Smooth muscle cell (in vitro differentiated cells): ENCODE measurements at regions not wholly inside any gene's neighbourhood (a gene's known extent, or its start where the extent isn't known, plus 50 kb on each side); places are given as distances from the start of the nearest gene placed in this dataset.

Experiments used
- DNase-seq: peaks from one replicate; lab custom pipeline; 2025; ENCODE audit not compliant: unreplicated experiment; lab: John Stamatoyannopoulos, UW
- H2AFZ ChIP-seq: fragments of 200-600 bp; sonication (generic); 2 replicates; pipeline ENCODE4 v1.6.0; 2016; ENCODE audit warnings: antibody characterized with exemption, low read depth, mild to moderate bottlenecking
- H3F3A ChIP-seq: fragments of 200-600 bp; sonication (generic); 2 replicates; pipeline ENCODE4 v1.6.0; 2017; ENCODE audit warnings: antibody characterized with exemption, low read depth
- H3K27ac ChIP-seq: fragments of 200-600 bp; sonication (generic); 2 replicates; pipeline ENCODE4 v1.5.1; 2016; ENCODE audit warnings: low read depth, mild to moderate bottlenecking
- H3K27me3 ChIP-seq: fragments of 200-600 bp; sonication (generic); 2 replicates; pipeline ENCODE4 v1.6.1; 2016; ENCODE audit warnings: low read depth, mild to moderate bottlenecking
- H3K36me3 ChIP-seq: fragments of 200-600 bp; sonication (generic); 2 replicates; pipeline ENCODE4 v1.5.1; 2016; ENCODE audit warnings: low read depth
- H3K4me1 ChIP-seq: fragments of 200-600 bp; sonication (generic); 2 replicates; pipeline ENCODE4 v1.5.1; 2016; ENCODE audit warnings: low read depth
- H3K4me2 ChIP-seq: fragments of 200-600 bp; sonication (generic); 2 replicates; pipeline ENCODE4 v1.6.0; 2016; ENCODE audit warnings: mild to moderate bottlenecking
- H3K4me3 ChIP-seq: fragments of 200-600 bp; sonication (generic); 2 replicates; pipeline ENCODE4 v1.5.1; 2016; ENCODE audit warnings: mild to moderate bottlenecking
- H3K79me2 ChIP-seq: fragments of 200-600 bp; sonication (generic); 2 replicates; pipeline ENCODE4 v1.6.0; 2016; ENCODE audit warnings: low read depth, mild to moderate bottlenecking
- H3K9ac ChIP-seq: fragments of 200-600 bp; sonication (generic); 2 replicates; pipeline ENCODE4 v1.6.0; 2016; ENCODE audit warnings: low read depth
- H3K9me3 ChIP-seq: fragments of 200-600 bp; sonication (generic); replicated peaks from 2 replicates; pipeline ENCODE4 v1.5.1; 2016; ENCODE audit warnings: low read depth
- H4K20me1 ChIP-seq: fragments of 200-600 bp; sonication (generic); 2 replicates; pipeline ENCODE4 v1.6.0; 2016; ENCODE audit warnings: low read depth
- CTCF ChIP-seq: fragments of 200-600 bp; sonication (generic); IDR thresholded peaks from 2 replicates; pipeline ENCODE4 v1.5.1; 2017; ENCODE audit warnings: borderline replicate concordance, mild to moderate bottlenecking, antibody characterized with exemption; ENCODE audit not compliant: insufficient read depth, poor library complexity, severe bottlenecking
- WGBS: methylation state at CpG from one replicate; pipeline ENCODE4 v1.1.7; 2016; ENCODE audit warnings: low lambda C conversion rate; 5-methylcytosine and 5-hydroxymethylcytosine counted together

- no peaks in the 10 kb centered on the region for H3K9me3 ChIP-seq
- TF ChIP-seq CTCF = no peak
These were observed 178.1 kb upstream of the ZFHX3 start for GRCh38 chr16:73225983-73226382.

GRCh38 chr16:73220836-73221235 is 172.9 kb upstream of the ZFHX3 start:
- DNase-seq = no peak
- H3K4me2 ChIP-seq = no peak overlapping the region
- no peak for TF ChIP-seq CTCF
- WGBS = 89% methylated on average over 5 of the region's 5 CpGs
- no peaks in the 10 kb centered on the region for H3K79me2 ChIP-seq
- H3K36me3 ChIP-seq = no peaks in the 10 kb centered on the region
- no peak overlapping the region for H2AFZ ChIP-seq
- H3F3A ChIP-seq = no peaks in the 10 kb centered on the region
- H3K4me3 ChIP-seq = no peak overlapping the region
- no peaks in the 10 kb centered on the region for H4K20me1 ChIP-seq
- H3K9ac ChIP-seq = no peak overlapping the region
- no peaks in the 10 kb centered on the region for H3K9me3 ChIP-seq
- H3K27ac ChIP-seq = no peak overlapping the region
- no peaks in the 10 kb centered on the region for H3K27me3 ChIP-seq
- no peaks in the 10 kb centered on the region for H3K4me1 ChIP-seq

More at GRCh38 chr16:73225983-73226382, 178.1 kb upstream of the ZFHX3 start:
- Histone ChIP-seq H2AFZ (no peak overlapping the region), H3K4me3 (no peak overlapping the region), H3K27ac (no peak overlapping the region), H4K20me1 (no peaks in the 10 kb centered on the region), H3K4me2 (no peak overlapping the region), H3K9ac (no peak overlapping the region), H3K27me3 (no peaks in the 10 kb centered on the region), H3F3A (no peaks in the 10 kb centered on the region), H3K4me1 (no peaks in the 10 kb centered on the region), H3K79me2 (no peaks in the 10 kb centered on the region), H3K36me3 (no peaks in the 10 kb centered on the region)
- 94% methylated on average over 5 of the region's 5 CpGs for WGBS
- no peak for DNase-seq

- H3K27me3 ChIP-seq = no peaks in the 10 kb centered on the region
- H2AFZ ChIP-seq = no peak overlapping the region
- no peaks in the 10 kb centered on the region for H4K20me1 ChIP-seq
- DNase-seq = no peak
- TF ChIP-seq CTCF = peak; percentile 22
- peaks cover 3% of the 10 kb centered on the region for H3K4me1 ChIP-seq
- H3K9me3 ChIP-seq = no peaks in the 10 kb centered on the region
- H3K9ac ChIP-seq = no peak overlapping the region
- WGBS = 100% methylated on average over 1 of the region's 1 CpG
- peaks cover 11% of the 10 kb centered on the region for H3F3A ChIP-seq
- no peaks in the 10 kb centered on the region for H3K36me3 ChIP-seq
- no peak overlapping the region for H3K4me3 ChIP-seq
- H3K79me2 ChIP-seq = no peaks in the 10 kb centered on the region
- H3K27ac ChIP-seq = no peak overlapping the region
- no peak overlapping the region for H3K4me2 ChIP-seq
These were observed 171.2 kb upstream of the ZFHX3 start for GRCh38 chr16:73219176-73219575.

- Histone ChIP-seq H3F3A (peaks cover 14% of the 10 kb centered on the region), H2AFZ (no peak overlapping the region), H3K79me2 (no peaks in the 10 kb centered on the region), H3K36me3 (no peaks in the 10 kb centered on the region), H3K27ac (no peak overlapping the region), H4K20me1 (no peaks in the 10 kb centered on the region), H3K4me2 (no peak overlapping the region), H3K4me3 (no peak overlapping the region), H3K9ac (no peak overlapping the region), H3K9me3 (no peaks in the 10 kb centered on the region), H3K4me1 (peaks cover 7% of the 10 kb centered on the region), H3K27me3 (no peaks in the 10 kb centered on the region)
- DNase-seq = no peak
- TF ChIP-seq CTCF = peak; percentile 34
- 88% methylated on average over 3 of the region's 3 CpGs for WGBS
These were observed 169.7 kb upstream of the ZFHX3 start for GRCh38 chr16:73217654-73218053.
